ENCODE measurements at regions not wholly inside any gene's neighbourhood (a gene's known extent, or its start where the extent isn't known, plus 50 kb on each side); places are given as distances from the start of the nearest gene placed in this dataset.

GRCh38 chr6:71103641-71104040 is 146.8 kb upstream of the B3GAT2 start:
- no peak for TF ChIP-seq CTCF (IDR thresholded peaks at IDR 0.05; ENCODE audit: insufficient read depth, low read length)
- TF ChIP-seq REST (IDR thresholded peaks at IDR 0.05; ENCODE audit: insufficient replicate concordance, low read depth) = no peak
- no peak for TF ChIP-seq POLR2AphosphoS5 (IDR thresholded peaks at IDR 0.05; ENCODE audit: low read depth)
- no peak for TF ChIP-seq GABPA (IDR thresholded peaks at IDR 0.05; ENCODE audit: low read depth)

Measured in HL-60 (cell line).